ENCODE measurements at regions not wholly inside any gene's neighbourhood (a gene's known extent, or its start where the extent isn't known, plus 50 kb on each side); places are given as distances from the start of the nearest gene placed in this dataset.

GRCh38 chr11:103624708-103625623 lies 411.5 kb upstream of the DDI1 start:
- no peak for DNase-seq (ENCODE audit: low spot score)

GRCh38 chr11:103625624-103625965 lies 410.8 kb upstream of the DDI1 start:
- no peak for DNase-seq (ENCODE audit: low spot score)

- no peak for DNase-seq (ENCODE audit: low spot score)
Observed at GRCh38 chr11:103628121-103628520, 408.3 kb upstream of the DDI1 start.

GRCh38 chr11:103631841-103632240 lies 404.6 kb upstream of the DDI1 start:
- no peak for DNase-seq (ENCODE audit: low spot score)

GRCh38 chr11:103633068-103633788 lies 403.2 kb upstream of the DDI1 start:
- no peak for DNase-seq (ENCODE audit: low spot score)

GRCh38 chr11:103633819-103634590 lies 402.4 kb upstream of the DDI1 start:
- no peak for DNase-seq (ENCODE audit: low spot score)

GRCh38 chr11:103636232-103636631 lies 400.2 kb upstream of the DDI1 start:
- DNase-seq (ENCODE audit: low spot score) = no peak

- no peak for DNase-seq (ENCODE audit: low spot score)
Observed at GRCh38 chr11:103637295-103637694, 399.1 kb upstream of the DDI1 start.

- no peak for DNase-seq (ENCODE audit: low spot score)
Observed at GRCh38 chr11:103637831-103638230, 398.6 kb upstream of the DDI1 start.

GRCh38 chr11:103644676-103645075 lies 391.8 kb upstream of the DDI1 start:
- DNase-seq (ENCODE audit: low spot score) = no peak

- DNase-seq (ENCODE audit: low spot score) = no peak
Observed at GRCh38 chr11:103648054-103648453, 388.4 kb upstream of the DDI1 start.

GRCh38 chr11:103648670-103649400 lies 387.6 kb upstream of the DDI1 start:
- no peak for DNase-seq (ENCODE audit: low spot score)

GRCh38 chr11:103649401-103649895 lies 387.0 kb upstream of the DDI1 start:
- DNase-seq (ENCODE audit: low spot score) = no peak

- DNase-seq (ENCODE audit: low spot score) = no peak
Observed at GRCh38 chr11:103650330-103650729, 386.1 kb upstream of the DDI1 start.

GRCh38 chr11:103651341-103651998 lies 385.0 kb upstream of the DDI1 start:
- DNase-seq (ENCODE audit: low spot score) = no peak

- no peak for DNase-seq (ENCODE audit: low spot score)
Observed at GRCh38 chr11:103652013-103652412, 384.4 kb upstream of the DDI1 start.

GRCh38 chr11:103656382-103656781 lies 380.1 kb upstream of the DDI1 start:
- no peak for DNase-seq (ENCODE audit: low spot score)

GRCh38 chr11:103659206-103659618 lies 377.2 kb upstream of the DDI1 start:
- DNase-seq (ENCODE audit: low spot score) = no peak

GRCh38 chr11:103659743-103660142 lies 376.7 kb upstream of the DDI1 start:
- no peak for DNase-seq (ENCODE audit: low spot score)

GRCh38 chr11:103661185-103661584 lies 375.3 kb upstream of the DDI1 start:
- DNase-seq (ENCODE audit: low spot score) = no peak

- DNase-seq (ENCODE audit: low spot score) = no peak
Observed at GRCh38 chr11:103661991-103662390, 374.4 kb upstream of the DDI1 start.
